Prostate gland (tissue), 2 donors: ENCODE measurements at regions not wholly inside any gene's neighbourhood (a gene's known extent, or its start where the extent isn't known, plus 50 kb on each side); places are given as distances from the start of the nearest gene placed in this dataset.

ENCODE experiments used
- DNase-seq: peaks from one replicate; pipeline ENCODE4 v3.0.0-alpha.2; 2019; ENCODE audit warnings: low spot score
- H3K27ac ChIP-seq, 2 donors: fragments of 200-600 bp; sonication (generic); 2 replicates each; pipeline ENCODE4 v1.5.1; 2017 to 2019
- H3K27me3 ChIP-seq: fragments of 200-600 bp; sonication (generic); replicated peaks from 2 replicates; pipeline ENCODE4 v1.5.1; 2019; ENCODE audit not compliant: insufficient read depth
- H3K36me3 ChIP-seq, 2 donors: fragments of 200-600 bp; sonication (generic); 1 replicate in 1 of 2; 2 replicates in 1 of 2; pipeline versions ENCODE4 v1.5.1 to v1.8.1; 2017 to 2019
- H3K4me1 ChIP-seq: fragments of 200-600 bp; sonication (generic); replicated peaks from 2 replicates; pipeline ENCODE4 v1.5.1; 2019
- H3K4me3 ChIP-seq, 2 donors: fragments of 200-600 bp; sonication (generic); 2 replicates each; pipeline ENCODE4 v1.5.1; 2017 to 2019
- H3K9me3 ChIP-seq: fragments of 200-600 bp; sonication (generic); 2 replicates; pipeline ENCODE4 v1.5.1; 2017
- CTCF ChIP-seq, 4 experiments: fragments of 200-600 bp in 2 of 4; fragments of 450-650 bp in 2 of 4; sonication (generic) in 2 of 4; IDR thresholded peaks; 1 replicate in 3 of 4; 2 replicates in 1 of 4; pipeline ENCODE4 v1.5.1; 2016 to 2019; ENCODE audit warnings: antibody characterized with exemption in 4 of 4, mild to moderate bottlenecking in 2 of 4, moderate library complexity in 2 of 4
- POLR2A ChIP-seq: fragments of 450-650 bp; IDR thresholded peaks from one replicate; pipeline ENCODE4 v1.6.1; 2016; ENCODE audit warnings: antibody characterized with exemption, mild to moderate bottlenecking
- POLR2AphosphoS5 ChIP-seq: sonication (generic); formaldehyde crosslinking; IDR thresholded peaks from one replicate; pipeline ENCODE4 v1.6.1; 2017; ENCODE audit warnings: antibody characterized with exemption
- WGBS: methylation state at CpG from one replicate; pipeline ENCODE4 v1.1.5; 2018; 5-methylcytosine and 5-hydroxymethylcytosine counted together
- intact Hi-C: fragments of 100-400 bp; cut with DNase I; formaldehyde crosslinking; loops from one replicate; pipeline ENCODE4 v1.14.2; 2022

- 67% methylated on average over 7 of the region's 7 CpGs for WGBS
- no peaks in the 10 kb centered on the region for H3K36me3 ChIP-seq
- TF ChIP-seq POLR2AphosphoS5 (no peak), POLR2A (no peak), CTCF (IDR thresholded peaks at IDR 0.05) (no peak)
- DNase-seq = no peak
- H3K4me1 ChIP-seq = no peaks in the 10 kb centered on the region
- no peaks in the 10 kb centered on the region for H3K27me3 ChIP-seq
- no peak overlapping the region for H3K27ac ChIP-seq
- no peak overlapping the region for H3K4me3 ChIP-seq
- intact Hi-C loops = no loop called here
- H3K9me3 ChIP-seq = no peaks in the 10 kb centered on the region
Observed at GRCh38 chr1:168631671-168632400, 55.4 kb downstream of the XCL1 start.

GRCh38 chr1:168634951-168635532 lies 58.6 kb downstream of the XCL1 start:
- no peaks in the 10 kb centered on the region for H3K36me3 ChIP-seq
- intact Hi-C loops = loop anchor here (5.0 kb wide), 1 partner anchor 472 kb away; the partner anchor contains the start of gene ATP1B1
- WGBS = 32% methylated on average over 3 of the region's 3 CpGs

GRCh38 chr1:168636200-168636599 lies 59.8 kb downstream of the XCL1 start:
- WGBS = 53% methylated on average over 1 of the region's 1 CpG

More at GRCh38 chr1:168634951-168635532, 58.6 kb downstream of the XCL1 start:
- no peak for TF ChIP-seq POLR2AphosphoS5
- TF ChIP-seq POLR2A = no peak
- Histone ChIP-seq H3K4me1 (no peaks in the 10 kb centered on the region), H3K27ac (no peak overlapping the region), H3K4me3 (no peak overlapping the region), H3K9me3 (no peaks in the 10 kb centered on the region), H3K27me3 (no peaks in the 10 kb centered on the region)
- DNase-seq = no peak

GRCh38 chr1:168636642-168637111 lies 60.3 kb downstream of the XCL1 start:
- 24% methylated on average over 1 of the region's 1 CpG for WGBS
- Histone ChIP-seq H3K27me3 (no peaks in the 10 kb centered on the region), H3K9me3 (no peaks in the 10 kb centered on the region), H3K4me3 (no peak overlapping the region), H3K36me3 (no peaks in the 10 kb centered on the region), H3K4me1 (no peaks in the 10 kb centered on the region), H3K27ac (peak overlapping the region; percentile 23 to 52)
- DNase-seq = no peak
- intact Hi-C loops = loop anchor here (5.0 kb wide), 1 partner anchor 471 kb away; the partner anchor contains the start of gene ATP1B1
- TF ChIP-seq CTCF (IDR thresholded peaks at IDR 0.05) = no peak
- peak; percentile 55 for TF ChIP-seq POLR2AphosphoS5

More at GRCh38 chr1:168636200-168636599, 59.8 kb downstream of the XCL1 start:
- no peak for DNase-seq
- no peaks in the 10 kb centered on the region for H3K36me3 ChIP-seq
- no peaks in the 10 kb centered on the region for H3K4me1 ChIP-seq
- TF ChIP-seq POLR2AphosphoS5 = no peak
- no peak for TF ChIP-seq POLR2A
- TF ChIP-seq CTCF (IDR thresholded peaks at IDR 0.05) = no peak
- no peaks in the 10 kb centered on the region for H3K27me3 ChIP-seq
- no peaks in the 10 kb centered on the region for H3K9me3 ChIP-seq
- H3K4me3 ChIP-seq = no peak overlapping the region
- H3K27ac ChIP-seq = peak overlapping the region in 1 of 2 donors; percentile 52
- intact Hi-C loops = loop anchor here (5.0 kb wide), 1 partner anchor 471 kb away; the partner anchor contains the start of gene ATP1B1

GRCh38 chr1:168637350-168637991 lies 61.1 kb downstream of the XCL1 start:
- 91% methylated on average over 5 of the region's 5 CpGs for WGBS
- no peak for DNase-seq

More at GRCh38 chr1:168637350-168637991, 61.1 kb downstream of the XCL1 start:
- H3K27me3 ChIP-seq = no peaks in the 10 kb centered on the region
- intact Hi-C loops = loop anchor here (5.0 kb wide), 1 partner anchor 470 kb away; the partner anchor contains the start of gene ATP1B1
- no peaks in the 10 kb centered on the region for H3K9me3 ChIP-seq
- H3K4me3 ChIP-seq = no peak overlapping the region
- H3K27ac ChIP-seq = peak overlapping the region in 1 of 2 donors; percentile 23
- no peaks in the 10 kb centered on the region for H3K4me1 ChIP-seq
- TF ChIP-seq POLR2A = no peak
- no peak for TF ChIP-seq POLR2AphosphoS5
- TF ChIP-seq CTCF (IDR thresholded peaks at IDR 0.05) = peak in 2 of 4 experiments; percentile 17 to 40
- H3K36me3 ChIP-seq = no peaks in the 10 kb centered on the region
